HepG2 (cell line): ENCODE measurements at regions not wholly inside any gene's neighbourhood (a gene's known extent, or its start where the extent isn't known, plus 50 kb on each side); places are given as distances from the start of the nearest gene placed in this dataset.

Experiments
- GABPA ChIP-seq, 2 experiments: IDR thresholded peaks; 2 replicates each; pipeline ENCODE4 v1.6.1; 2011 to 2016; ENCODE audit warnings: low read depth in 2 of 2, low read length in 1 of 2, missing biosample characterization in 1 of 2, missing genetic modification characterization in 1 of 2
- NFE2L1 ChIP-seq: sonication (generic); formaldehyde crosslinking; IDR thresholded peaks from 2 replicates; pipeline ENCODE4 v1.4.0; 2020; ENCODE audit warnings: missing genetic modification reagents, mild to moderate bottlenecking, borderline replicate concordance

DNA sequence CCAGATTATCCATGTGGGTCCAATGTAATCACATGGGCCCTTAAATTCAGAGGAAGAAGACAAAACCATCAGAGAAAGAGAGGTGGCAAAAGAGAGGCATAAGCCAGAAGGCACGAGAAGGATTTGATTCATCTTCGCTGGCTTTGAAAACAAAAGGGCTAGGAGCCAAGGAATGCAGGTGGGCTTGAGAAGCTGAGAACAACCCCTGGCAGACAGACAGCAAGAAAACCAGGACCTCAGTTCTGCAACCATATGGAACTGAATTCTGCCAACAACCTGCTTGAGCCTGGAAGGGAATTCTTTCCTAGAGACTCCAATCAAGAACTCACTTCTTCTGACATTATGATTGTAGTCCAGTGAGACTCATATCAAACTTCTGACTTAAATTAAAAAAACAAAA lies 1531.8 kb downstream of the PCDH7 start:
- TF ChIP-seq GABPA (IDR thresholded peaks at IDR 0.05; ENCODE audit: low read depth, low read length) (no peak), GABPA (CRISPR knock-in tag; IDR thresholded peaks at IDR 0.05; ENCODE audit: low read depth) (no peak), NFE2L1 (CRISPR knock-in tag) (no peak)
